Liver (tissue), 8 donors: ENCODE measurements at regions not wholly inside any gene's neighbourhood (a gene's known extent, or its start where the extent isn't known, plus 50 kb on each side); places are given as distances from the start of the nearest gene placed in this dataset.
"Not testable (repeated sequence)": the region's sequence is repeated elsewhere in the genome, so short reads cannot be mapped to it uniquely, and the experiment has no call there.

Experiments
- DNase-seq: peaks from one replicate; pipeline ENCODE4 v3.0.0-alpha.2; 2017; ENCODE audit warnings: low spot score
- H3K27ac ChIP-seq, 2 donors: one replicate each; pipeline ENCODE4 v1.7.0; 2013; ENCODE audit warnings: inconsistent platforms in 2 of 2, low read length in 2 of 2, control low read depth in 1 of 2, low read depth in 1 of 2, mild to moderate bottlenecking in 1 of 2
- H3K27me3 ChIP-seq, 4 donors: one replicate each; pipeline versions ENCODE4 v1.6.1 to v1.7.0; 2013; ENCODE audit warnings: low read length in 3 of 4, inconsistent platforms in 1 of 4, mild to moderate bottlenecking in 1 of 4, moderate library complexity in 1 of 4; ENCODE audit not compliant: control insufficient read depth in 4 of 4, insufficient read depth in 4 of 4
- H3K36me3 ChIP-seq, 4 donors: one replicate each; pipeline versions ENCODE4 v1.6.1 to v1.7.0; 2013; ENCODE audit warnings: low read length in 3 of 4, mild to moderate bottlenecking in 3 of 4, low read depth in 1 of 4, moderate library complexity in 1 of 4; ENCODE audit not compliant: control insufficient read depth in 4 of 4, insufficient read depth in 3 of 4
- H3K4me1 ChIP-seq, 4 donors: one replicate each; pipeline versions ENCODE4 v1.6.1 to v1.7.0; 2013; ENCODE audit warnings: low read length in 3 of 4, mild to moderate bottlenecking in 3 of 4, moderate library complexity in 1 of 4; ENCODE audit not compliant: control insufficient read depth in 4 of 4, insufficient read depth in 4 of 4
- H3K4me3 ChIP-seq, 3 donors: one replicate each; pipeline versions ENCODE4 v1.6.1 to v1.7.0; 2013; ENCODE audit warnings: low read length in 3 of 3, control low read depth in 1 of 3, low read depth in 1 of 3, mild to moderate bottlenecking in 1 of 3
- H3K9ac ChIP-seq, 2 donors: one replicate each; pipeline ENCODE4 v1.7.0; 2013; ENCODE audit warnings: low read length in 2 of 2, mild to moderate bottlenecking in 2 of 2, moderate library complexity in 2 of 2, control low read depth in 1 of 2, low read depth in 1 of 2
- H3K9me3 ChIP-seq, 4 donors: one replicate each; pipeline versions ENCODE4 v1.6.1 to v1.7.0; 2013; ENCODE audit warnings: low read length in 3 of 4; ENCODE audit not compliant: control insufficient read depth in 4 of 4
- EGR1 ChIP-seq, 2 donors: IDR thresholded peaks; 2 replicates each; pipeline ENCODE4 v1.6.1; 2016 to 2018; ENCODE audit warnings: antibody characterized with exemption in 2 of 2, low read depth in 2 of 2
- FOXA2 ChIP-seq: IDR thresholded peaks from 2 replicates; pipeline ENCODE4 v1.6.1; 2016; ENCODE audit warnings: antibody characterized with exemption
- HNF4A ChIP-seq, 2 donors: conservative IDR thresholded peaks; 2 replicates each; pipeline ENCODE4 v1.6.1; 2016; ENCODE audit warnings: antibody characterized with exemption in 2 of 2, mild to moderate bottlenecking in 2 of 2
- HNF4G ChIP-seq: IDR thresholded peaks from 2 replicates; pipeline ENCODE4 v1.6.1; 2016; ENCODE audit warnings: antibody characterized with exemption
- JUND ChIP-seq, 2 donors: IDR thresholded peaks; 2 replicates each; pipeline ENCODE4 v1.6.1; 2016; ENCODE audit warnings: antibody characterized with exemption in 2 of 2
- MAX ChIP-seq: IDR thresholded peaks from 2 replicates; pipeline ENCODE4 v1.6.1; 2016; ENCODE audit warnings: antibody characterized with exemption
- NR2F2 ChIP-seq: IDR thresholded peaks from 2 replicates; pipeline ENCODE4 v1.6.1; 2016; ENCODE audit warnings: antibody characterized with exemption
- RAD21 ChIP-seq, 2 donors: IDR thresholded peaks; 2 replicates each; pipeline ENCODE4 v1.6.1; 2016; ENCODE audit warnings: antibody characterized with exemption in 2 of 2, mild to moderate bottlenecking in 2 of 2
- REST ChIP-seq: IDR thresholded peaks from 2 replicates; pipeline ENCODE4 v1.6.1; 2016; ENCODE audit warnings: antibody characterized with exemption, mild to moderate bottlenecking
- RXRA ChIP-seq, 2 donors: IDR thresholded peaks; 2 replicates each; pipeline ENCODE4 v1.6.1; 2017 to 2018; ENCODE audit warnings: antibody characterized with exemption in 2 of 2, mild to moderate bottlenecking in 1 of 2
- SP1 ChIP-seq: IDR thresholded peaks from 2 replicates; pipeline ENCODE4 v1.6.1; 2018; ENCODE audit warnings: antibody characterized with exemption, mild to moderate bottlenecking
- YY1 ChIP-seq: IDR thresholded peaks from 2 replicates; pipeline ENCODE4 v1.6.1; 2016; ENCODE audit warnings: antibody characterized with exemption, mild to moderate bottlenecking
- ZBTB33 ChIP-seq: IDR thresholded peaks from 2 replicates; pipeline ENCODE4 v1.6.1; 2016; ENCODE audit warnings: antibody characterized with exemption
- WGBS: extraction: QIAGEN DNeasy Blood & Tissue Kit; methylation state at CpG from one replicate; pipeline ENCODE4 v1.1.7; 2013; 5-methylcytosine and 5-hydroxymethylcytosine counted together
- TF ChIP-seq, protein P1 (sequence below): IDR thresholded peaks from 2 replicates; pipeline ENCODE4 v1.6.1; 2016; ENCODE audit warnings: antibody characterized with exemption
- TF ChIP-seq, protein P2 (sequence below): fragments of 150-350 bp; IDR thresholded peaks from 2 replicates; pipeline ENCODE4 v1.5.1; 2017; ENCODE audit warnings: improper control_type of control experiment, low read depth, low read length; ENCODE audit not compliant: missing input control
- donor health status: healthy.
- donor health status: healthy.
- donor health status: healthy.
- donor health status: healthy.
- donor health status: healthy.

- TF ChIP-seq HNF4A (conservative IDR thresholded peaks at IDR 0.05), result no peak
- no peak for TF ChIP-seq MAX
- no peak for TF ChIP-seq YY1
- TF ChIP-seq, protein P1, sequence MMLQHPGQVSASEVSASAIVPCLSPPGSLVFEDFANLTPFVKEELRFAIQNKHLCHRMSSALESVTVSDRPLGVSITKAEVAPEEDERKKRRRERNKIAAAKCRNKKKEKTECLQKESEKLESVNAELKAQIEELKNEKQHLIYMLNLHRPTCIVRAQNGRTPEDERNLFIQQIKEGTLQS, result no peak
- no peak for TF ChIP-seq SP1
- no peak for TF ChIP-seq JUND (IDR thresholded peaks at IDR 0.05)
- TF ChIP-seq REST, result no peak
- TF ChIP-seq ZBTB33, result no peak
- no peak for TF ChIP-seq FOXA2
- TF ChIP-seq, protein P2, sequence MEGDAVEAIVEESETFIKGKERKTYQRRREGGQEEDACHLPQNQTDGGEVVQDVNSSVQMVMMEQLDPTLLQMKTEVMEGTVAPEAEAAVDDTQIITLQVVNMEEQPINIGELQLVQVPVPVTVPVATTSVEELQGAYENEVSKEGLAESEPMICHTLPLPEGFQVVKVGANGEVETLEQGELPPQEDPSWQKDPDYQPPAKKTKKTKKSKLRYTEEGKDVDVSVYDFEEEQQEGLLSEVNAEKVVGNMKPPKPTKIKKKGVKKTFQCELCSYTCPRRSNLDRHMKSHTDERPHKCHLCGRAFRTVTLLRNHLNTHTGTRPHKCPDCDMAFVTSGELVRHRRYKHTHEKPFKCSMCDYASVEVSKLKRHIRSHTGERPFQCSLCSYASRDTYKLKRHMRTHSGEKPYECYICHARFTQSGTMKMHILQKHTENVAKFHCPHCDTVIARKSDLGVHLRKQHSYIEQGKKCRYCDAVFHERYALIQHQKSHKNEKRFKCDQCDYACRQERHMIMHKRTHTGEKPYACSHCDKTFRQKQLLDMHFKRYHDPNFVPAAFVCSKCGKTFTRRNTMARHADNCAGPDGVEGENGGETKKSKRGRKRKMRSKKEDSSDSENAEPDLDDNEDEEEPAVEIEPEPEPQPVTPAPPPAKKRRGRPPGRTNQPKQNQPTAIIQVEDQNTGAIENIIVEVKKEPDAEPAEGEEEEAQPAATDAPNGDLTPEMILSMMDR, result no peak
- no peak for TF ChIP-seq RXRA (IDR thresholded peaks at IDR 0.05)
- TF ChIP-seq NR2F2, result no peak
- no peak for TF ChIP-seq EGR1 (IDR thresholded peaks at IDR 0.05; ENCODE audit: low read depth in 2 of 2)
- no peak for TF ChIP-seq HNF4G
- Histone ChIP-seq H3K36me3 (no peaks in the 10 kb centered on the region), H3K4me1 (peaks cover 0 to 2% (median 0%) of the 10 kb centered on the region in 4 donors), H3K27me3 (no peaks in the 10 kb centered on the region), H3K4me3 (no peak overlapping the region), H3K9ac (no peak overlapping the region), H3K9me3 (peaks cover 0 to 3% (median 2%) of the 10 kb centered on the region in 4 donors), H3K27ac (no peak overlapping the region)
- no peak for DNase-seq
- WGBS, result 81% methylated on average over 1 of the region's 1 CpG
These were observed 249.9 kb upstream of the THUMPD2 start for GRCh38 chr2:40028792-40029488.

DNA sequence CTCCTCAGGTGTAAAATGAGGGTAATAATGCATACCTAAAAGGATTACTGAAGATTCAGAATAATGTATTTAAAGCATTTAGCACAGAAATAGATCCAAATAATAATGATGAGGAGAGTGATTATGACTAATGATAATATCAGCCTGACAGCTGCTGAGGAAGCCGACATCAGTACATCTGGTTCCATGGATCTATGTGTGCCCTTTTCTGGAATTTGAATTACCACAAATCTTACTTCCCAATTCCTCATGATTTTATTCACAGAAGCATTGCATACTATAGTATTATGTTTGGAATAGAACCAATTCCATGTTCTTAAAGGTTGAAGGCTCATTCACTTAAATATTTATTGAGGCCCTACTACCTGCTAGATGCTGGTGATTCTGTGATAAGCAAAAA lies 248.9 kb upstream of the THUMPD2 start:
- Histone ChIP-seq H3K4me1 (peaks cover 0 to 2% (median 0%) of the 10 kb centered on the region in 4 donors), H3K9ac (no peak overlapping the region), H3K36me3 (no peaks in the 10 kb centered on the region), H3K27me3 (no peaks in the 10 kb centered on the region), H3K4me3 (no peak overlapping the region), H3K27ac (no peak overlapping the region), H3K9me3 (no peaks in the 10 kb centered on the region)
- no peak for DNase-seq
- TF ChIP-seq SP1, result no peak
- no peak for TF ChIP-seq HNF4A (conservative IDR thresholded peaks at IDR 0.05)
- no peak for TF ChIP-seq RAD21 (IDR thresholded peaks at IDR 0.05)
- no peak for TF ChIP-seq HNF4G
- TF ChIP-seq, protein P1, result no peak
- no peak for TF ChIP-seq JUND (IDR thresholded peaks at IDR 0.05)
- WGBS, result 100% methylated on average over 1 of the region's 1 CpG

- H3K4me3 ChIP-seq, H3K9me3 ChIP-seq, DNase-seq, H3K4me1 ChIP-seq, H3K9ac ChIP-seq, H3K27ac ChIP-seq, H3K27me3 ChIP-seq, H3K36me3 ChIP-seq: not testable (repeated sequence)
- 52% methylated on average over 3 of the region's 3 CpGs for WGBS
These were observed 246.2 kb upstream of the THUMPD2 start for GRCh38 chr2:40025276-40025675.
